Neural cell (in vitro differentiated cells): ENCODE measurements at regions not wholly inside any gene's neighbourhood (a gene's known extent, or its start where the extent isn't known, plus 50 kb on each side); places are given as distances from the start of the nearest gene placed in this dataset.

Experiments
- H2AFZ ChIP-seq: fragments of 200-600, 300-800 bp; sonication (generic), shearing (Covaris generic); 2 replicates; pipeline ENCODE4 v1.6.0; 2014; ENCODE audit warnings: low read depth, mild to moderate bottlenecking, antibody characterized with exemption, low read length, moderate library complexity
- H3F3A ChIP-seq: fragments of 200-600 bp; shearing (Covaris generic); 2 replicates; pipeline ENCODE4 v1.6.1; 2016; ENCODE audit warnings: mild to moderate bottlenecking, moderate library complexity, mixed read lengths, antibody characterized with exemption, low read length; ENCODE audit not compliant: insufficient read depth, poor library complexity, severe bottlenecking
- H3K27ac ChIP-seq: fragments of 200-600, 300-800 bp; sonication (generic), shearing (Covaris generic); 2 replicates; pipeline ENCODE4 v1.5.1; 2014; ENCODE audit warnings: mild to moderate bottlenecking, low read length, moderate library complexity
- H3K27me3 ChIP-seq: fragments of 300-800, 200-600 bp; sonication (generic), shearing (Covaris generic); 2 replicates; pipeline ENCODE4 v1.6.0; 2014; ENCODE audit warnings: mild to moderate bottlenecking, low read depth, low read length, moderate library complexity; ENCODE audit not compliant: insufficient read depth
- H3K36me3 ChIP-seq: fragments of 300-800, 200-600 bp; sonication (generic), shearing (Covaris generic); 2 replicates; pipeline ENCODE4 v1.5.1; 2014; ENCODE audit warnings: mild to moderate bottlenecking, antibody characterized with exemption, low read length, moderate library complexity; ENCODE audit not compliant: insufficient read depth
- H3K4me2 ChIP-seq: fragments of 300-800, 200-600 bp; sonication (generic), shearing (Covaris generic); 2 replicates; pipeline ENCODE4 v1.6.0; 2014; ENCODE audit warnings: mild to moderate bottlenecking, low read length
- H3K4me3 ChIP-seq: fragments of 300-800, 200-600 bp; sonication (generic), shearing (Covaris generic); 2 replicates; pipeline ENCODE4 v1.5.1; 2014; ENCODE audit warnings: mild to moderate bottlenecking, low read length, moderate library complexity
- H3K79me2 ChIP-seq: fragments of 200-600 bp; shearing (Covaris generic); replicated peaks from 2 replicates; pipeline ENCODE4 v1.6.0; 2014; ENCODE audit warnings: mild to moderate bottlenecking, low read length, moderate library complexity; ENCODE audit not compliant: insufficient read depth
- H3K9ac ChIP-seq: fragments of 300-800, 200-600 bp; sonication (generic), shearing (Covaris generic); 2 replicates; pipeline ENCODE4 v1.6.1; 2016; ENCODE audit warnings: mild to moderate bottlenecking, low read length, mixed read lengths
- H3K9me2 ChIP-seq: fragments of 200-600 bp; shearing (Covaris generic); 2 replicates; pipeline ENCODE4 v1.6.1; 2016; ENCODE audit warnings: mild to moderate bottlenecking, low read length, mixed read lengths; ENCODE audit not compliant: insufficient read depth
- H3K9me3 ChIP-seq: fragments of 200-600, 300-800 bp; sonication (generic), shearing (Covaris generic); 2 replicates; pipeline ENCODE4 v1.6.1; 2016; ENCODE audit warnings: mild to moderate bottlenecking, mixed run types, low read length, moderate library complexity, mixed read lengths
- H4K20me1 ChIP-seq: fragments of 200-600 bp; shearing (Covaris generic); 2 replicates; pipeline ENCODE4 v1.6.1; 2016; ENCODE audit warnings: mild to moderate bottlenecking, mixed run types; ENCODE audit not compliant: insufficient read depth
- CTCF ChIP-seq: fragments of 450-650 bp; IDR thresholded peaks from 2 replicates; pipeline ENCODE4 v1.5.1; 2014; ENCODE audit warnings: antibody characterized with exemption, mild to moderate bottlenecking, moderate library complexity; ENCODE audit not compliant: poor library complexity, severe bottlenecking
- EP300 ChIP-seq: fragments of 450-650 bp; conservative IDR thresholded peaks from 2 replicates; pipeline ENCODE4 v1.6.1; 2014; ENCODE audit warnings: antibody characterized with exemption, mild to moderate bottlenecking, moderate library complexity; ENCODE audit not compliant: poor library complexity, severe bottlenecking
- EZH2 ChIP-seq: fragments of 200-600, 300-800 bp; shearing (Covaris generic), sonication (generic); IDR thresholded peaks from 2 replicates; pipeline ENCODE4 v1.6.1; 2014; ENCODE audit warnings: antibody characterized with exemption, low read length, borderline replicate concordance, mild to moderate bottlenecking; ENCODE audit not compliant: insufficient read depth, poor library complexity, severe bottlenecking
- MXI1 ChIP-seq: fragments of 450-650 bp; conservative IDR thresholded peaks from 2 replicates; pipeline ENCODE4 v1.6.1; 2014; ENCODE audit warnings: antibody characterized with exemption, mild to moderate bottlenecking; ENCODE audit not compliant: poor library complexity, severe bottlenecking
- POLR2AphosphoS5 ChIP-seq: IDR thresholded peaks from 2 replicates; pipeline ENCODE4 v1.6.1; 2012
- RAD21 ChIP-seq: fragments of 450-650 bp; conservative IDR thresholded peaks from 2 replicates; pipeline ENCODE4 v1.6.1; 2014; ENCODE audit warnings: antibody characterized with exemption, mild to moderate bottlenecking, moderate library complexity
- SMC3 ChIP-seq: fragments of 450-650 bp; conservative IDR thresholded peaks from 2 replicates; pipeline ENCODE4 v1.6.1; 2014; ENCODE audit warnings: antibody characterized with exemption, mild to moderate bottlenecking, moderate library complexity; ENCODE audit not compliant: poor library complexity
- TAF1 ChIP-seq: IDR thresholded peaks from 2 replicates; pipeline ENCODE4 v1.6.1; 2012; ENCODE audit warnings: low read depth
- TF ChIP-seq, protein P1 (sequence below): IDR thresholded peaks from 2 replicates; pipeline ENCODE4 v1.6.1; 2012; ENCODE audit warnings: borderline replicate concordance

DNA sequence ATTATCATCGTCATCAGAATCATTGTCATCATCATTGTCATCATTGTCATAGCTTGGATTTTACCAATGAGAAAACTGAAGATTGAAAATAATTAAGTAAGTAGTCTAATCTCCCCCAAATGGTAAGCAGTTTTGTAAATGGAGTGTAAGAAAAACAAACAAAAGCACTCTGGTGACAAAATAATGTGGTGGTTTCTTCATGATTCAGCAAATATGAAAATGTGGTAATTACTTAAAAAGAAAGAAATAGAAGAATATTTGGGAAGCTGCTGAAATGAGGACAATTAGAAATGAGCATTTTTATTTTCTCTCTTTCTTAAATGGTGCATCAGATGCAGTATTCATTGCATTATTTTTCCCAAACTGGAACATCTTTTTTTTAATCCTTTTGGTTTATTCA is 514.4 kb downstream of the DCDC2C start:
- H3F3A ChIP-seq: no peaks in the 10 kb centered on the region

DNA sequence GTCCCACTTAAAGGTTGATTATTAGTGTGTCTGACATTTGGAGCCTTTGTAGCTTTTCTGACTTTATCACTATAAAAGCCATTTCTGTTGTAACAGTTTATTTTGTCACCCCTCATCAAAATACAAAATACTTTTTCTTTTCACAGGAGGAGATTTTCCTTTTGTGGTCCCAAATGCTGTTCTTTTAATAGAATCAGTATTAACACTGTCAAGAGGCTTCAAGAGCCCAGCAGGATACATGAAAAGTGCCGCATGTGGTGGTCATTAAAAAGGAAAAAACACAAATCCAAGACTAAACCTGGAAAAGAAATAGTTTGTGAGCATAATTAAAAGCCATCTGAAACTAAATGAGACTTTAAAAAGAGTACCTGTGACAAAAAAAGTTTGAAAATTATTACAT is 515.7 kb downstream of the DCDC2C start:
- Histone ChIP-seq H3K9ac (no peak overlapping the region), H3K9me2 (no peaks in the 10 kb centered on the region), H3F3A (no peaks in the 10 kb centered on the region), H3K27me3 (no peaks in the 10 kb centered on the region), H3K4me2 (no peak overlapping the region), H3K79me2 (no peaks in the 10 kb centered on the region), H3K9me3 (no peaks in the 10 kb centered on the region), H2AFZ (no peak overlapping the region), H4K20me1 (no peaks in the 10 kb centered on the region), H3K27ac (no peak overlapping the region), H3K4me3 (no peak overlapping the region), H3K36me3 (no peaks in the 10 kb centered on the region)
- TF ChIP-seq SMC3 (no peak), EP300 (no peak)
- TF ChIP-seq, protein P1, sequence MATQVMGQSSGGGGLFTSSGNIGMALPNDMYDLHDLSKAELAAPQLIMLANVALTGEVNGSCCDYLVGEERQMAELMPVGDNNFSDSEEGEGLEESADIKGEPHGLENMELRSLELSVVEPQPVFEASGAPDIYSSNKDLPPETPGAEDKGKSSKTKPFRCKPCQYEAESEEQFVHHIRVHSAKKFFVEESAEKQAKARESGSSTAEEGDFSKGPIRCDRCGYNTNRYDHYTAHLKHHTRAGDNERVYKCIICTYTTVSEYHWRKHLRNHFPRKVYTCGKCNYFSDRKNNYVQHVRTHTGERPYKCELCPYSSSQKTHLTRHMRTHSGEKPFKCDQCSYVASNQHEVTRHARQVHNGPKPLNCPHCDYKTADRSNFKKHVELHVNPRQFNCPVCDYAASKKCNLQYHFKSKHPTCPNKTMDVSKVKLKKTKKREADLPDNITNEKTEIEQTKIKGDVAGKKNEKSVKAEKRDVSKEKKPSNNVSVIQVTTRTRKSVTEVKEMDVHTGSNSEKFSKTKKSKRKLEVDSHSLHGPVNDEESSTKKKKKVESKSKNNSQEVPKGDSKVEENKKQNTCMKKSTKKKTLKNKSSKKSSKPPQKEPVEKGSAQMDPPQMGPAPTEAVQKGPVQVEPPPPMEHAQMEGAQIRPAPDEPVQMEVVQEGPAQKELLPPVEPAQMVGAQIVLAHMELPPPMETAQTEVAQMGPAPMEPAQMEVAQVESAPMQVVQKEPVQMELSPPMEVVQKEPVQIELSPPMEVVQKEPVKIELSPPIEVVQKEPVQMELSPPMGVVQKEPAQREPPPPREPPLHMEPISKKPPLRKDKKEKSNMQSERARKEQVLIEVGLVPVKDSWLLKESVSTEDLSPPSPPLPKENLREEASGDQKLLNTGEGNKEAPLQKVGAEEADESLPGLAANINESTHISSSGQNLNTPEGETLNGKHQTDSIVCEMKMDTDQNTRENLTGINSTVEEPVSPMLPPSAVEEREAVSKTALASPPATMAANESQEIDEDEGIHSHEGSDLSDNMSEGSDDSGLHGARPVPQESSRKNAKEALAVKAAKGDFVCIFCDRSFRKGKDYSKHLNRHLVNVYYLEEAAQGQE: no peak

More for the DNA sequence above, 514.4 kb downstream of the DCDC2C start:
- Histone ChIP-seq H3K27ac (no peak overlapping the region), H3K9ac (no peak overlapping the region), H3K36me3 (no peaks in the 10 kb centered on the region), H3K4me2 (no peak overlapping the region), H3K79me2 (no peaks in the 10 kb centered on the region), H3K4me3 (no peak overlapping the region), H4K20me1 (no peaks in the 10 kb centered on the region), H3K9me2 (no peaks in the 10 kb centered on the region), H2AFZ (no peak overlapping the region), H3K9me3 (no peaks in the 10 kb centered on the region), H3K27me3 (no peaks in the 10 kb centered on the region)
- no peak for TF ChIP-seq RAD21
- no peak for TF ChIP-seq TAF1
- TF ChIP-seq, protein P1: no peak
- TF ChIP-seq EP300: no peak
- no peak for TF ChIP-seq POLR2AphosphoS5
- TF ChIP-seq CTCF: no peak
- TF ChIP-seq MXI1: no peak
- TF ChIP-seq EZH2: no peak
- no peak for TF ChIP-seq SMC3
